ENCODE measurements at regions not wholly inside any gene's neighbourhood (a gene's known extent, or its start where the extent isn't known, plus 50 kb on each side); places are given as distances from the start of the nearest gene placed in this dataset.

DNA sequence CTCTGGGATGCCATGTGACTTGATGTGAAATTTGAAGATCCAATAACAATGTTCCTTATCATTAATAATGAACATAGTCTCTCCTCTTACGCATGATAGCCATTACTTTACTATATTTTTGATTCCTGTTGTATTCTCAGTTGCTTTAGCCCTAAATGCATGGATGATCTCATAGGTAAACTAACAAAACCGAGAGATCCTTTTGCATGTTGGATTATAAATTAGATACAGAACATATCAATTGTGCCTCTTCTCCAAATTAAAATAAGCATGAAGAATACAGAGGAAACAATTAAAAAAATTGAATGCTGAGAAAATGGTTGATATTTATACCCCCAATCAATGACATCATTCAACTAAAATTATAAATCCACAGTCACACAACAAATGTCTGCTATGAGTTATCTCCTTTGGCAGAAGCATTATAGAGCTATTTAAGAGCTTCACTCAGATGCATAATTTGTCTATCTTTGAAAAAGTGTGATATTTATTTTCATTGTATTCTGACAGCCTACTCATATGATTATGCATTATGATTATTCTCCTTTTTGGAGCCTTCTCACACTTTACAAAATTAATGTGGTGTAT is 386.4 kb upstream of the STXBP6 start:
- no peak for DNase-seq (ENCODE audit: low read depth)
- TF ChIP-seq, protein P1, sequence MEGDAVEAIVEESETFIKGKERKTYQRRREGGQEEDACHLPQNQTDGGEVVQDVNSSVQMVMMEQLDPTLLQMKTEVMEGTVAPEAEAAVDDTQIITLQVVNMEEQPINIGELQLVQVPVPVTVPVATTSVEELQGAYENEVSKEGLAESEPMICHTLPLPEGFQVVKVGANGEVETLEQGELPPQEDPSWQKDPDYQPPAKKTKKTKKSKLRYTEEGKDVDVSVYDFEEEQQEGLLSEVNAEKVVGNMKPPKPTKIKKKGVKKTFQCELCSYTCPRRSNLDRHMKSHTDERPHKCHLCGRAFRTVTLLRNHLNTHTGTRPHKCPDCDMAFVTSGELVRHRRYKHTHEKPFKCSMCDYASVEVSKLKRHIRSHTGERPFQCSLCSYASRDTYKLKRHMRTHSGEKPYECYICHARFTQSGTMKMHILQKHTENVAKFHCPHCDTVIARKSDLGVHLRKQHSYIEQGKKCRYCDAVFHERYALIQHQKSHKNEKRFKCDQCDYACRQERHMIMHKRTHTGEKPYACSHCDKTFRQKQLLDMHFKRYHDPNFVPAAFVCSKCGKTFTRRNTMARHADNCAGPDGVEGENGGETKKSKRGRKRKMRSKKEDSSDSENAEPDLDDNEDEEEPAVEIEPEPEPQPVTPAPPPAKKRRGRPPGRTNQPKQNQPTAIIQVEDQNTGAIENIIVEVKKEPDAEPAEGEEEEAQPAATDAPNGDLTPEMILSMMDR (IDR thresholded peaks at IDR 0.05; ENCODE audit: insufficient read depth, low read depth, low read length, missing control alignments): no peak
- H3K4me3 ChIP-seq (ENCODE audit: low read length): no peak overlapping the region

DNA sequence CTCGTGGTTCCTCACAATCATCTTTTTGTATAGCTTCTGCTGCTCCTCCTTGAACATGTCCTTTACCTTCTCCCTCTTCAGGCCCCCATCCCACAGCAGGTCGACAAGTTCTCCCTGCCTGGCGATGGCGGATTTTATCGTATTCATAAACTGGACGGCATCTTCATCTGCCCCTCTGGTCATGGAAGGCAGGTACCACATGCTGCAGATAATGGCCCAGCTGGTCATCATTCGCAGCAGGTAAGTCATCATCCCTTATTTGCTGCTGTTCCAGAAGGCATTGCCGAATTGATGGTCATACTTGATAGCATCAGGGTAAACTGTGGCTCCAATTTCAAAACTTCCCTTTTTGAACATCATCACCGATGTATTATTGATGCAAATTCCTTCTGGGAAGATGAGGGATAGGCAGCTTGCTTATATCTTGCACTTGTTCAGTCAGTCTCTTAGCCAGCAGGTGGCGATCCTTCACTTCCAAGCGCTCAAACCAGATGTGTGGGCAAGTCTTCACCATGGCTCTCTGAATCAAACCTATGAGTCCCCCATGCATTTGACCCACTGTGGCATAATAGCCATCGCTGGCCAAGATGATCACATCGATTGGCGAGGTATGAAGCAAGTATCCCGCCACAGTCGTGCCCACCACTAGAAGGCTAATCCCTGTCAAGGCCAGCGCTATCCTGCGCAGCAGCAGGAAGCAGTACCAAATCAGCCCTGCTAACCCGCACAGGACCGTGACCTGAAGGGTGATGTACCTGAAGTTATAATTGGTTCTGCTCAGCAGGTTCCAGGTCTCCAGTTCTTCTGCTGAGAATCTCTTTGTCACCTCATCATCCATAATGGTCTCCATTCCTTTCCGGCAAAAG is 381.5 kb upstream of the STXBP6 start:
- no peak overlapping the region for H3K4me3 ChIP-seq (ENCODE audit: low read length)
- TF ChIP-seq, protein P1 (IDR thresholded peaks at IDR 0.05; ENCODE audit: insufficient read depth, low read depth, low read length, missing control alignments): no peak
- DNase-seq (ENCODE audit: low read depth): peak; percentile 11

DNA sequence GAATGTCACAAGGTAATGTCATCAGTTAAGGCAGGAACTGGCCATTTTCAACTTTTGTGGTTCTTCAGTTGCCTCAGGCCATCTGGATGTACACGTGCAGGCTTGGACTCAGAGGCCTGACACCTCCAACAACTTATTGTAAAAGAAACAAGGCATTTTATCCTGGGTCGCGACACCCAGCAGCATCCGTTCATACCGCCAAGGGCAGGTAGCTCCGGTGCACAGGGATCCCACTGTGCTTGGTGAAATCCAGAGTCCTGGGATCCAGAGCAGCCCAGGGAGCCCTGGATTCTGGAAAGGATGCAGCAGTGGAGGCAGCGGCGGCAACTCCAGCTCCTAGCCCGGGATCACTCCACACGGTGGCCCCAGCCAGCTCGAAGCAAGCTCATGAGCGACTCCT is 380.9 kb upstream of the STXBP6 start:
- DNase-seq (ENCODE audit: low read depth): no peak
- TF ChIP-seq, protein P1 (IDR thresholded peaks at IDR 0.05; ENCODE audit: insufficient read depth, low read depth, low read length, missing control alignments): no peak
- H3K4me3 ChIP-seq (ENCODE audit: low read length): no peak overlapping the region

DNA sequence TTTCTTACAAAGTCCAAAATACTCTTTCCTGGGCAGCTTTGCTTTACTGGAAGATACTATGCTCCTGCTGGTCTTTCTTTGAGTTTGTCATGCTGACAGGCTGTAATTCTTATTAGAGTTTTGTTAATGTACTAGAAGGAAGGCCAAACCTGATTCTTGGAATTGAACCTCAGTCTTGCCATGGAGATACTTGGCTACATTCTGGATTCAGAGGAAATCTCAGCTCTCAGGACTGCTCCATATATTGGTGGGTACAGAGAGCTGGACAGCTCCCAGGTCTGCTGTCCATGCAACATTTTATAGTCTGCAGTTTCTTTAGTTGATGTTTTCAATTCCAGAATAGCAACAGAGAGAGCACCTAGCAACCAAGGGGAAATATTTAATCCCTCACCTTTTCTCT is 363.1 kb upstream of the STXBP6 start:
- TF ChIP-seq, protein P1 (IDR thresholded peaks at IDR 0.05; ENCODE audit: insufficient read depth, low read depth, low read length, missing control alignments): no peak
- H3K4me3 ChIP-seq (ENCODE audit: low read length): no peak overlapping the region
- DNase-seq (ENCODE audit: low read depth): no peak

DNA sequence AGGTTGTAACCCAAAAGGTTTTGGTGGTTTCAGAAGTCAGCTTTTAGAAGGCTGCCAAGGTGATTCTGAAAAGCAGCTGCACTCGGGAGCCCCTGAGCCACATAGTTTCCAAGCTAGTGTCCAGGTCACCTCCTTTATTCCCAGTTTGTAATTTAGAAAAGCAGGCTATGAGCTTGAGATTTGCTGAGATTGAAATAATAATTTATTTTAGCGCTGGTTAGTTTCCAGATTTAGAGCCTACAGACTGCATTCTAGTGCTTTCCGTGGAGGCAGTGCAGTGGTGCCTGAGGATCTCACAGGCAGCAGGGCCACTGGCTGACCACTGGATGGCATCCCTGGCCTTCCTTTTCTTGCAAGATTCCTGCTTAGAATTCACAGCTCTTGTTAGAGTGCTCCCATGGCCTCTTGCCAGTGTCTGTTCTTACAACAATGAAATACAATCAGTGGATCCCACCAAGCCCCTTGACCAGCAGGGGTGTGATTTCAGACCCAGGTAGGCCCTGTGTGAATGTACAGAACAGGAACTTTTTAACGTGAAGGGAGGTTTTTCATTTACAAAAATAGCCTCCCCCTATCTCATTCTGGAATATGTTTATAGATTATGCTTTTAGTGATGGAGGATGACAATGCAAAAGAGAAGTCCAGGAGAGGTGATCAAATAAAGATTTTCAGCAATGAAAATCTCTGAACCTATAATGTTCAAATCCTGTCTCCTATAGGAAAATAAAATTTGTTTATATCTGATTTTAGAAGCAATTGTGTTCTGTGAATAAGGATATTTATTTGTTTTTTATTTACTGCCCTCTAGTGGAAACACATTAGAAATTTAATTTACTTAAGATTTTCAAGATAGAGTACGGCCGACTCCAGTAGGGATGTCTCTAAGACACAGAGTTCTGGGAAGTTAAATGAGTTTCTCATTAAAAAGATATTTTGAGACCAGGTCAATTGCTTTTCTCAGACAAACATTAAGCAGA is 362.1 kb upstream of the STXBP6 start:
- DNase-seq (ENCODE audit: low read depth): peak; percentile 6
- no peak overlapping the region for H3K4me3 ChIP-seq (ENCODE audit: low read length)
- TF ChIP-seq, protein P1 (IDR thresholded peaks at IDR 0.05; ENCODE audit: insufficient read depth, low read depth, low read length, missing control alignments): no peak

DNA sequence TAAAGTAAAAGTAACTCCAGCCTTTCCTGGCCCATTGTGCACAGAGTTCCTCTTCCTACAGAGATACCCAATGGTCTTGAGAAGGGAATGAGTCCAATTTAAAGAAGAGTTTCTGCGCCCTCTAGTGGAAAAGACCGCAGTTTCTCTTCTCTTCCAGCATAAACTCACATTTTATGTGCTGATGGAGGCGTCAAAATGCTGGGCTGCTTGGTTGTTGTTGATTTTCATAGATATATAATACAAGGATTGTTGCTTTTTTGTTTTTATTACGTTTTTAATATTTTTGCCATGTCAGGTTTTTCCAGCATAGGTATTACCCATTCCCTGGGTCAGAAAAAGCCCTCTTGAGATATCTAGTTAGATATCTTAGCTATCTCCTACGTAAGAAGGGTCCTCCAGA is 356.9 kb upstream of the STXBP6 start:
- no peak overlapping the region for H3K4me3 ChIP-seq (ENCODE audit: low read length)
- TF ChIP-seq, protein P1 (IDR thresholded peaks at IDR 0.05; ENCODE audit: insufficient read depth, low read depth, low read length, missing control alignments): peak; percentile 34
- peak; percentile 52 for DNase-seq (ENCODE audit: low read depth)

All from epithelial cell of esophagus (primary cell).